CD4-positive, alpha-beta T cell treated with Interleukin-1 beta for 1 hour (primary cell): ENCODE measurements at regions not wholly inside any gene's neighbourhood (a gene's known extent, or its start where the extent isn't known, plus 50 kb on each side); places are given as distances from the start of the nearest gene placed in this dataset.
"Not testable (repeated sequence)": the region's sequence is repeated elsewhere in the genome, so short reads cannot be mapped to it uniquely, and the experiment has no call there.

Source experiments
- DNase-seq, 2 donors: peaks; one replicate each; pipeline ENCODE4 v3.0.0-alpha.2; 2020 to 2022

- no peak for DNase-seq
Measured at GRCh38 chr3:22612927-22613326, 590.2 kb upstream of the UBE2E2 start.

GRCh38 chr3:22615790-22616189, 587.3 kb upstream of the UBE2E2 start:
- DNase-seq = no peak

- DNase-seq = no peak
Measured at GRCh38 chr3:22617372-22617771, 585.8 kb upstream of the UBE2E2 start.

- no peak for DNase-seq
Measured at GRCh38 chr3:22620498-22620897, 582.6 kb upstream of the UBE2E2 start.

- DNase-seq = no peak
Measured at GRCh38 chr3:22621205-22621809, 581.8 kb upstream of the UBE2E2 start.

GRCh38 chr3:22627993-22628499, 575.1 kb upstream of the UBE2E2 start:
- no peak for DNase-seq

- DNase-seq = no peak
Measured at GRCh38 chr3:22632536-22632935, 570.6 kb upstream of the UBE2E2 start.

GRCh38 chr3:22634433-22634832, 568.7 kb upstream of the UBE2E2 start:
- no peak for DNase-seq

- DNase-seq = no peak
Measured at GRCh38 chr3:22659651-22660475, 543.3 kb upstream of the UBE2E2 start.

GRCh38 chr3:22660606-22661005, 542.5 kb upstream of the UBE2E2 start:
- no peak for DNase-seq

- DNase-seq = no peak
Measured at GRCh38 chr3:22661121-22661700, 541.9 kb upstream of the UBE2E2 start.

- DNase-seq = no peak
Measured at GRCh38 chr3:22665528-22665927, 537.6 kb upstream of the UBE2E2 start.

- DNase-seq = no peak
Measured at GRCh38 chr3:22666736-22667135, 536.4 kb upstream of the UBE2E2 start.

- no peak for DNase-seq
Measured at GRCh38 chr3:22671848-22672247, 531.3 kb upstream of the UBE2E2 start.

GRCh38 chr3:22684739-22685138, 518.4 kb upstream of the UBE2E2 start:
- DNase-seq = no peak

- no peak for DNase-seq
Measured at GRCh38 chr3:22685597-22685996, 517.5 kb upstream of the UBE2E2 start.

- no peak for DNase-seq
Measured at GRCh38 chr3:22691407-22691806, 511.7 kb upstream of the UBE2E2 start.

GRCh38 chr3:22691856-22692628, 511.1 kb upstream of the UBE2E2 start:
- DNase-seq = no peak

- DNase-seq = no peak
Measured at GRCh38 chr3:22700876-22701275, 502.3 kb upstream of the UBE2E2 start.

- DNase-seq = no peak
Measured at GRCh38 chr3:22704166-22704565, 499.0 kb upstream of the UBE2E2 start.

GRCh38 chr3:22704571-22705354, 498.4 kb upstream of the UBE2E2 start:
- no peak for DNase-seq

- not testable (repeated sequence) for DNase-seq
Measured at GRCh38 chr3:22706922-22707321, 496.2 kb upstream of the UBE2E2 start.
